ENCODE measurements at regions not wholly inside any gene's neighbourhood (a gene's known extent, or its start where the extent isn't known, plus 50 kb on each side); places are given as distances from the start of the nearest gene placed in this dataset.
"Not testable (repeated sequence)": the region's sequence is repeated elsewhere in the genome, so short reads cannot be mapped to it uniquely, and the experiment has no call there.

- not testable (repeated sequence) for TF ChIP-seq EGR1 (IDR thresholded peaks at IDR 0.05; ENCODE audit: borderline replicate concordance, low read depth, low read length); CTCF (IDR thresholded peaks at IDR 0.05; ENCODE audit: control extremely low read depth in 1 of 3, insufficient read depth in 1 of 3, low read depth in 1 of 3, low read length in 3 of 3); ATF3 (IDR thresholded peaks at IDR 0.05; ENCODE audit: insufficient read depth, low read depth, low read length)
Measured at GRCh38 chr4:95770605-95771004, 69.3 kb upstream of the PDHA2 start.
